Ovary (tissue), 3 donors: ENCODE measurements at regions not wholly inside any gene's neighbourhood (a gene's known extent, or its start where the extent isn't known, plus 50 kb on each side); places are given as distances from the start of the nearest gene placed in this dataset.
"Not testable (repeated sequence)": the region's sequence is repeated elsewhere in the genome, so short reads cannot be mapped to it uniquely, and the experiment has no call there.

Experiments used
- CTCF ChIP-seq, 3 donors: fragments of 450-650 bp in 2 of 3; fragments of 200-600 bp in 1 of 3; IDR thresholded peaks; one replicate each; pipeline versions ENCODE4 v1.5.1 to v1.8.0; 2016 to 2022; ENCODE audit warnings: antibody characterized with exemption in 3 of 3, mild to moderate bottlenecking in 1 of 3
- EP300 ChIP-seq: sonication (generic); formaldehyde crosslinking; IDR thresholded peaks from one replicate; pipeline ENCODE4 v1.6.1; 2017; ENCODE audit warnings: antibody characterized with exemption
- donor health status: DM: no; HTN: no; CAD: no.

- not testable (repeated sequence) for TF ChIP-seq EP300; CTCF (IDR thresholded peaks at IDR 0.05)
These were observed 129.0 kb upstream of the PTPN20 start for GRCh38 chr10:46782001-46782874.
